A549 (cell line): ENCODE measurements at regions not wholly inside any gene's neighbourhood (a gene's known extent, or its start where the extent isn't known, plus 50 kb on each side); places are given as distances from the start of the nearest gene placed in this dataset.

Experiments used
- ATAC-seq, 2 experiments: fragments of 200-7000 bp in 1 of 2; fragments of >200 bp in 1 of 2; cut with Nextera tagmentation in 1 of 2; cut with Tn5 transposase in 1 of 2; 3 replicates each; pipeline versions ENCODE4 v1.8.0 to v1.9.1; 2018 to 2020; ENCODE audit warnings: mild to moderate bottlenecking in 1 of 2, moderate library complexity in 1 of 2
- CTCF ChIA-PET: fragments of 300-600 bp; sonication (Branson Sonifier 250); formaldehyde crosslinking; extraction: SDS; loops from one replicate; lab custom pipeline; 2021; ENCODE audit warnings: antibody characterized with exemption, inconsistent platforms; lab: Yijun Ruan, JAX
- POLR2A ChIA-PET: fragments of 350-600 bp; formaldehyde crosslinking; extraction: SDS; loops from one replicate; lab custom pipeline; 2021; ENCODE audit warnings: antibody characterized with exemption, inconsistent platforms; lab: Yijun Ruan, JAX
- DNase-seq, 2 experiments: peaks; one replicate each; pipeline versions ENCODE4 v3.0.0 to v3.0.0-alpha.2; 2011 to 2016; ENCODE audit warnings: low read depth in 1 of 2, low spot score in 1 of 2
- FAIRE-seq: peaks from 2 replicates; lab custom pipeline; 2011; peaks lifted over from hg19 to GRCh38; lab: Jason Lieb, UNC
- H3K27ac ChIP-seq, 2 experiments: fragments of >200 bp; sonication (Bioruptor Twin); formaldehyde crosslinking; 3 replicates each; pipeline ENCODE4 v1.5.1; 2016 to 2017
- H3K4me1 ChIP-seq: fragments of >200 bp; sonication (Bioruptor Twin); formaldehyde crosslinking; 3 replicates; pipeline ENCODE4 v1.6.1; 2016
- H3K4me2 ChIP-seq: fragments of >200 bp; sonication (Bioruptor Twin); formaldehyde crosslinking; 3 replicates; pipeline ENCODE4 v1.6.1; 2016
- H3K4me3 ChIP-seq: fragments of >200 bp; sonication (Bioruptor Twin); formaldehyde crosslinking; 3 replicates; pipeline ENCODE4 v1.5.1; 2016
- H3K9me3 ChIP-seq: fragments of >200 bp; sonication (Bioruptor Twin); formaldehyde crosslinking; 3 replicates; pipeline ENCODE4 v1.6.1; 2016
- CEBPB ChIP-seq, 2 experiments: fragments of >200 bp in 1 of 2; sonication (Bioruptor Twin) in 1 of 2; formaldehyde crosslinking in 1 of 2; IDR thresholded peaks; 2 replicates each; pipeline ENCODE4 v1.6.1; 2012 to 2016
- CHD2 ChIP-seq: fragments of 150-350 bp; IDR thresholded peaks from 2 replicates; pipeline ENCODE4 v1.6.1; 2014; ENCODE audit warnings: low read length; ENCODE audit not compliant: partially characterized antibody
- CHD4 ChIP-seq: fragments of 200-600 bp; sonication (generic); IDR thresholded peaks from 2 replicates; pipeline ENCODE4 v1.6.1; 2016; ENCODE audit warnings: antibody characterized with exemption, mild to moderate bottlenecking, borderline replicate concordance
- EP300 ChIP-seq, 2 experiments: fragments of >200 bp; sonication (Bioruptor Twin); formaldehyde crosslinking; IDR thresholded peaks; 2 replicates in 1 of 2; 3 replicates in 1 of 2; pipeline ENCODE4 v1.6.1; 2016 to 2017
- FOSL2 ChIP-seq, 2 experiments: fragments of 450-650 bp in 1 of 2; fragments of >200 bp in 1 of 2; sonication (Bioruptor Twin) in 1 of 2; formaldehyde crosslinking; IDR thresholded peaks; 2 replicates each; pipeline versions ENCODE4 v1.5.0 to v1.6.1; 2016 to 2020; ENCODE audit warnings: mild to moderate bottlenecking in 1 of 2, moderate library complexity in 1 of 2
- FOXS1 ChIP-seq: fragments of 250-450 bp; sonication (Bioruptor Pico); IDR thresholded peaks from 2 replicates; pipeline ENCODE4 v1.5.0; 2020; ENCODE audit warnings: mild to moderate bottlenecking, moderate library complexity
- GATA3 ChIP-seq: IDR thresholded peaks from 2 replicates; pipeline ENCODE4 v1.6.1; 2012; ENCODE audit warnings: borderline replicate concordance
- HDAC2 ChIP-seq: fragments of 200-600 bp; sonication (generic); IDR thresholded peaks from 2 replicates; pipeline ENCODE4 v1.6.1; 2016
- HEYL ChIP-seq: fragments of 250-450 bp; sonication (Bioruptor Pico); IDR thresholded peaks from 2 replicates; pipeline ENCODE4 v1.8.0; 2021; ENCODE audit warnings: mild to moderate bottlenecking, moderate library complexity
- HMGXB4 ChIP-seq: fragments of 250-450 bp; sonication (Bioruptor Pico); IDR thresholded peaks from 2 replicates; pipeline ENCODE4 v1.5.0; 2021; ENCODE audit warnings: mild to moderate bottlenecking, moderate library complexity, borderline replicate concordance
- HOXB13 ChIP-seq: fragments of 250-450 bp; sonication (Bioruptor Pico); IDR thresholded peaks from 2 replicates; pipeline ENCODE4 v1.5.0; 2020; ENCODE audit warnings: low read depth, mild to moderate bottlenecking, moderate library complexity
- JUNB ChIP-seq: fragments of >200 bp; sonication (Bioruptor Twin); formaldehyde crosslinking; IDR thresholded peaks from 2 replicates; pipeline ENCODE4 v1.6.1; 2016
- KDM1A ChIP-seq: fragments of 200-600 bp; sonication (generic); IDR thresholded peaks from 2 replicates; pipeline ENCODE4 v1.6.1; 2016; ENCODE audit warnings: low read depth, mild to moderate bottlenecking
- KDM5A ChIP-seq: fragments of 200-600 bp; sonication (generic); IDR thresholded peaks from 2 replicates; pipeline ENCODE4 v1.6.1; 2016; ENCODE audit warnings: antibody characterized with exemption, mild to moderate bottlenecking
- MAFK ChIP-seq: fragments of 450-650 bp; IDR thresholded peaks from 2 replicates; pipeline ENCODE4 v1.6.1; 2014; ENCODE audit not compliant: partially characterized antibody
- MAX ChIP-seq: IDR thresholded peaks from 2 replicates; pipeline ENCODE4 v1.6.1; 2012
- MYC ChIP-seq: IDR thresholded peaks from 2 replicates; pipeline ENCODE4 v1.6.1; 2012; ENCODE audit warnings: mild to moderate bottlenecking, inconsistent platforms, low read length, improper control_type of control experiment, borderline replicate concordance
- NFE2L2 ChIP-seq: fragments of 150-350 bp; conservative IDR thresholded peaks from 2 replicates; pipeline ENCODE4 v1.6.1; 2014; ENCODE audit warnings: low read length
- PHF8 ChIP-seq: fragments of 200-600 bp; sonication (generic); IDR thresholded peaks from 2 replicates; pipeline ENCODE4 v1.6.1; 2016; ENCODE audit warnings: low read depth, mild to moderate bottlenecking, antibody characterized with exemption, moderate library complexity, borderline replicate concordance
- POLR2A ChIP-seq: IDR thresholded peaks from 2 replicates; pipeline ENCODE4 v1.6.1; 2012; ENCODE audit warnings: mild to moderate bottlenecking, low read length
- RCOR1 ChIP-seq: fragments of 150-350 bp; IDR thresholded peaks from 2 replicates; pipeline ENCODE4 v1.6.1; 2014; ENCODE audit warnings: antibody characterized with exemption, low read length, low read depth
- REST ChIP-seq: fragments of 200-600 bp; sonication (generic); IDR thresholded peaks from 2 replicates; pipeline ENCODE4 v1.6.1; 2016; ENCODE audit warnings: antibody characterized with exemption, mild to moderate bottlenecking, moderate library complexity
- SMC3 ChIP-seq: fragments of >200 bp; sonication (Bioruptor Twin); formaldehyde crosslinking; IDR thresholded peaks from 3 replicates; pipeline ENCODE4 v1.6.1; 2018; ENCODE audit warnings: inconsistent platforms
- TP53 ChIP-seq: fragments of 250-450 bp; sonication (Bioruptor Pico); IDR thresholded peaks from 2 replicates; pipeline ENCODE4 v1.5.0; 2021; ENCODE audit warnings: mild to moderate bottlenecking, moderate library complexity
- ZSCAN20 ChIP-seq: fragments of 250-450 bp; sonication (Bioruptor Pico); IDR thresholded peaks from 2 replicates; pipeline ENCODE4 v1.8.0; 2022; ENCODE audit warnings: mild to moderate bottlenecking, moderate library complexity
- WGBS: methylation state at CpG from one replicate; pipeline ENCODE4 v1.1.6; 2017; ENCODE audit errors: missing lambda C conversion rate; 5-methylcytosine and 5-hydroxymethylcytosine counted together

- FAIRE-seq = no peak
- no peak for ATAC-seq
- TF ChIP-seq ZSCAN20 = no peak
- peak; percentile 27 for TF ChIP-seq MAFK
- no peaks in the 10 kb centered on the region for H3K4me1 ChIP-seq
- DNase-seq = no peak
- 0% methylated on average over 2 of the region's 2 CpGs for WGBS
- H3K4me3 ChIP-seq = no peak overlapping the region
- H3K27ac ChIP-seq = no peak overlapping the region
- H3K9me3 ChIP-seq = no peaks in the 10 kb centered on the region
- CTCF ChIA-PET = no interaction called here
- POLR2A ChIA-PET = no interaction called here
- H3K4me2 ChIP-seq = no peak overlapping the region
Observed at GRCh38 chr5:114780290-114780689, 389.4 kb downstream of the TRIM36 start.

- ChIA-PET POLR2A (no interaction called here), CTCF (no interaction called here)
- Histone ChIP-seq H3K4me1 (no peaks in the 10 kb centered on the region), H3K4me2 (no peak overlapping the region), H3K27ac (no peak overlapping the region), H3K9me3 (no peaks in the 10 kb centered on the region), H3K4me3 (no peak overlapping the region)
- ATAC-seq (no peak), FAIRE-seq (no peak), DNase-seq (no peak)
- 3% methylated on average over 3 of the region's 3 CpGs for WGBS
- TF ChIP-seq KDM5A (no peak), CHD2 (no peak), EP300 (IDR thresholded peaks at IDR 0.05) (no peak), CEBPB (IDR thresholded peaks at IDR 0.05) (no peak), TP53 (CRISPR knock-in tag) (no peak), HDAC2 (no peak), CHD4 (no peak), POLR2A (no peak), NFE2L2 (no peak), HMGXB4 (no peak), REST (no peak), FOXS1 (CRISPR knock-in tag) (no peak), JUNB (no peak), HOXB13 (CRISPR knock-in tag) (no peak), RCOR1 (no peak), SMC3 (no peak), FOSL2 (IDR thresholded peaks at IDR 0.05) (no peak), FOSL2 (CRISPR knock-in tag; IDR thresholded peaks at IDR 0.05) (no peak), PHF8 (no peak)
Observed at GRCh38 chr5:114744406-114744805, 382.5 kb downstream of the KCNN2 start.

GRCh38 chr5:114734238-114734637 is 372.4 kb downstream of the KCNN2 start:
- no peak for TF ChIP-seq CHD4
- no peak for TF ChIP-seq KDM5A
- no peak for TF ChIP-seq GATA3
- TF ChIP-seq FOSL2 (IDR thresholded peaks at IDR 0.05) = no peak
- TF ChIP-seq FOSL2 (CRISPR knock-in tag; IDR thresholded peaks at IDR 0.05) = no peak
- no peak for TF ChIP-seq HEYL (CRISPR knock-in tag)
- TF ChIP-seq MYC = no peak
- no peak for TF ChIP-seq MAX
- TF ChIP-seq KDM1A = no peak
- TF ChIP-seq, all 56 proteins: peak for 0
- 27% methylated on average over 1 of the region's 1 CpG for WGBS
- Histone ChIP-seq H3K27ac (no peak overlapping the region), H3K4me1 (no peaks in the 10 kb centered on the region), H3K9me3 (no peaks in the 10 kb centered on the region; the same call in 2 of the 3 replicates), H3K4me3 (no peak overlapping the region), H3K4me2 (no peak overlapping the region)
- DNase-seq (no peak), ATAC-seq (no peak), FAIRE-seq (no peak)
- ChIA-PET POLR2A (no interaction called here), CTCF (no interaction called here)
